Psoas muscle (tissue), 7 donors: ENCODE measurements at regions not wholly inside any gene's neighbourhood (a gene's known extent, or its start where the extent isn't known, plus 50 kb on each side); places are given as distances from the start of the nearest gene placed in this dataset.

Source experiments
- ATAC-seq, 4 donors: fragments of 200-7000 bp; cut with Tn5 transposase; one replicate each; pipeline ENCODE4 v1.9.1; 2020; ENCODE audit warnings: moderate library complexity in 3 of 4, mild to moderate bottlenecking in 2 of 4
- DNase-seq, 2 donors: peaks; one replicate each; pipeline ENCODE4 v3.0.0-alpha.2; 2020
- H3K27ac ChIP-seq: fragments of 200-600 bp; one replicate; pipeline ENCODE4 v1.8.0; 2022
- H3K27me3 ChIP-seq, 3 donors: fragments of 200-600 bp in 1 of 3; one replicate each; pipeline versions ENCODE4 v1.6.1 to v1.8.0; 2013 to 2022; ENCODE audit warnings: low read length in 2 of 3, mild to moderate bottlenecking in 2 of 3, moderate library complexity in 1 of 3; ENCODE audit not compliant: insufficient read depth in 3 of 3
- H3K36me3 ChIP-seq, 2 donors: fragments of 200-600 bp in 1 of 2; one replicate each; pipeline versions ENCODE4 v1.6.1 to v1.8.0; 2013 to 2022; ENCODE audit warnings: low read depth in 1 of 2, mild to moderate bottlenecking in 1 of 2, moderate library complexity in 1 of 2; ENCODE audit not compliant: insufficient read depth in 1 of 2
- H3K4me1 ChIP-seq: fragments of 200-600 bp; one replicate; pipeline ENCODE4 v1.8.0; 2022
- H3K4me3 ChIP-seq: fragments of 200-600 bp; one replicate; pipeline ENCODE4 v1.8.0; 2022; ENCODE audit warnings: mild to moderate bottlenecking
- H3K9me3 ChIP-seq: fragments of 200-600 bp; one replicate; pipeline ENCODE4 v1.8.0; 2022
- WGBS, 3 donors: extraction: QIAGEN DNeasy Blood & Tissue Kit; methylation state at CpG; one replicate each; pipeline versions ENCODE4 v1.1.6 to v1.1.7; 2013; 5-methylcytosine and 5-hydroxymethylcytosine counted together
- intact Hi-C, 2 donors: fragments of 100-400 bp; cut with DNase I; formaldehyde crosslinking; loops; one replicate each; pipeline versions ENCODE4 v1.11.0 to v1.14.2; 2022
- TF ChIP-seq, protein P1 (sequence below): fragments of 200-600 bp; IDR thresholded peaks from one replicate; pipeline ENCODE4 v1.8.0; 2022; ENCODE audit warnings: antibody characterized with exemption
- donor health status: healthy with polysubstance abuse.
- donor health status: DM: no; HTN: no; CAD: no; lungs with moderate emphysema.
- donor health status: Bipolar disorder and iron deficiency.
- donor health status: healthy.
- donor health status: DM: yes; HTN: yes; CAD: no.
- donor health status: DM: no; HTN: no; CAD: no.
- donor health status: DM: yes; HTN: yes; CAD: no.

DNA sequence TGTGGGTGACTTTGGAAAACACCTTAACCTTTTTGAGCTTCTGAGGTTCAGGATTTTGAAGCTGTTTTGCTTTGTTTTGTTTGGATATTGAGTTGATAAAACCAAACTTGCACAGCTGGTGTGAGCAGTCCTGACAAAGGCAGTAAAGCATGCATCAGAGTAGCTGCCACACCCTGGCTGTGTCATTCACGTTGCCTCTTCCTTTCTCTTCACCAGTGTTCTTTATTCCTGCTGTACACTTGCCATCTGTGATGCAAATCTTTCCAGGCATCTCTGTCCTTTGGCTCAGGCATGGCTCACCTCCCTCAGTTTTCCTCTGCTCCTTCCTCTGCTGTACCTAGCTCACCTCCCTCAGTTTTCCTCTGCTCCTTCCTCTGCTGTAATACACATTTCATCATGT lies 1850.2 kb upstream of the AGA start:
- TF ChIP-seq, protein P1, sequence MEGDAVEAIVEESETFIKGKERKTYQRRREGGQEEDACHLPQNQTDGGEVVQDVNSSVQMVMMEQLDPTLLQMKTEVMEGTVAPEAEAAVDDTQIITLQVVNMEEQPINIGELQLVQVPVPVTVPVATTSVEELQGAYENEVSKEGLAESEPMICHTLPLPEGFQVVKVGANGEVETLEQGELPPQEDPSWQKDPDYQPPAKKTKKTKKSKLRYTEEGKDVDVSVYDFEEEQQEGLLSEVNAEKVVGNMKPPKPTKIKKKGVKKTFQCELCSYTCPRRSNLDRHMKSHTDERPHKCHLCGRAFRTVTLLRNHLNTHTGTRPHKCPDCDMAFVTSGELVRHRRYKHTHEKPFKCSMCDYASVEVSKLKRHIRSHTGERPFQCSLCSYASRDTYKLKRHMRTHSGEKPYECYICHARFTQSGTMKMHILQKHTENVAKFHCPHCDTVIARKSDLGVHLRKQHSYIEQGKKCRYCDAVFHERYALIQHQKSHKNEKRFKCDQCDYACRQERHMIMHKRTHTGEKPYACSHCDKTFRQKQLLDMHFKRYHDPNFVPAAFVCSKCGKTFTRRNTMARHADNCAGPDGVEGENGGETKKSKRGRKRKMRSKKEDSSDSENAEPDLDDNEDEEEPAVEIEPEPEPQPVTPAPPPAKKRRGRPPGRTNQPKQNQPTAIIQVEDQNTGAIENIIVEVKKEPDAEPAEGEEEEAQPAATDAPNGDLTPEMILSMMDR: no peak
- DNase-seq (no peak), ATAC-seq (no peak)
- no peaks in the 10 kb centered on the region for H3K27me3 ChIP-seq
- H3K9me3 ChIP-seq: no peaks in the 10 kb centered on the region
- WGBS, 3 donors: 24 to 39% (median 30%) methylated on average over 1 of the region's 1 CpG
- intact Hi-C loops: no loop called here
- no peak overlapping the region for H3K27ac ChIP-seq
- no peaks in the 10 kb centered on the region for H3K4me1 ChIP-seq
- H3K4me3 ChIP-seq: no peak overlapping the region
- no peaks in the 10 kb centered on the region for H3K36me3 ChIP-seq

DNA sequence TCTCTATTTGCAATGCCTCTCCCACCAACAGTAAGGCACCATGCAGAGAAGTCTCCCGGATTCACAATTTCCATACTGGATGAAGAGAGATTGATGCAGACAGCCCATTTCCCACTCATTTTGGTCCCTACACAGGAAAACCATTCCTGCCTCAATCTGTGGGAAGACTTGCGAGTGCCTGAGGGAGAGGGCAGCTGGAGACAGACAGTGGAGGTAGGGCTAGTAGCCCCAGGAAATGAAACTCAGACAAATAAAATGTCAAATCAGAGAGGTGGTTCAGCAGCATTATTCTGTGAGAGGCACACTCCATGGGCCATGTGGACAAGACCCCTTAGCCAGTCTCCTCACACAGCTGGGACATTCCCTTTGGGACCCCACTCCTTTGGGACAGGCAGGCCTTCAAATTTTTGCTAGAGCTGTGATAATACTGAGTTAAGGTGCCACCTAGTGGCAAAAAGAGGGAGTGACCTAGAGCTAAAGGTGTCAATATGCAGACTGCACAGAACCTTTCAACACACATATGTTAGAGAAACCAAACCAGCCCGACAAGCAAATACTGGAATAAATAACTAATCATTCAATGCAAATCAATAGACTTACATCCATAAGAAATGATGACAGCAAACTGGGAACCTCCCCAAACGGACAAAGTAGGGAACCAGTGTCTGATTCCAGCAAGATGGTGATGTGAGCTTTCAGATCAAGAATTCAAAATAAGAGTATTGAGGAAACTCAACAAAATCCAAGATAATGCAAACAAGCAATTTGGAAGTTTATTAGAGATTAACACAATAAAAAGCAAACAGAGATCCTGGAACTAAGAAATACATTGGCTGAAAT lies 1865.3 kb upstream of the AGA start:
- DNase-seq (no peak), ATAC-seq (no peak)
- WGBS, 3 donors: 72 to 80% (median 75%) methylated on average over 4 of the region's 4 CpGs
- Histone ChIP-seq H3K27me3 (no peaks in the 10 kb centered on the region), H3K36me3 (no peaks in the 10 kb centered on the region), H3K27ac (no peak overlapping the region), H3K4me3 (no peak overlapping the region), H3K9me3 (peaks cover 7% of the 10 kb centered on the region), H3K4me1 (no peaks in the 10 kb centered on the region)
- intact Hi-C loops: no loop called here
- TF ChIP-seq, protein P1: no peak

DNA sequence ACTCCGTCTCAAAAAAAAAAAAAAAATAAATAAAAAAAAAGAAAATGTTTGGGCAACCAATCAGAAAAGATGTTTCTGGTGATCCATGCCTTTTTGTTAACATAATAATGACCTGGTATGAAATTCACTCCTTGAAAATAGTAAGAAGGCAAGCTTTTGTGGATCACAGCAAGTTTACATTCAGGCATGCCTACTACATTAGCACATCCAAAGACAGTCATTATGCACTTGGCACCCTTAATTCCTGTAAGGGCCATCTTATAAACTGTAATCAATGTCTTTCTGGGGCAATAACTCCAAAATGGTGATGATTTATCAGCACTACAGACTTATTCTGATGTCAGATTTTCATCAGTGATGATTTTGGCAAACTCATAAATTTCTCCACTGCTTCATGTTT lies 1871.6 kb upstream of the AGA start:
- DNase-seq: no peak

DNA sequence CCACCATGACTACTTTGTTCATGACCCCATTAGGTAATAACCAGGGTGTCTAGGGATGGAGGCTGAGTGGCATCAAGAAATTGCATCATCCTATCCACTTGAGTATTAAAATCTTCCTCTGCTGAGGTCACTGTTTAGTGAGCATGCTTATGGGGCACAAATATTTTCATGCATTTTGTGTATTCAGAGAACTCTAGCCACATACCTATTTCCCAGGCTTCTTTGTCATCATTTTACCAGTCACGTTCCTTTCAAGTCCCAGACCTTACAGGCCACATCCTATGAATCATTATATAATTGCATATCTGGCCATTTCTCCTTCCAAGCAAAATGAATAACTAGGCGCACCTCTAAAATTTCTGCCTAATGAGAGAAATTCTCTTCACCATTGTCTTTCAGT lies 1882.9 kb upstream of the AGA start:
- H3K27me3 ChIP-seq: no peaks in the 10 kb centered on the region
- H3K36me3 ChIP-seq: no peaks in the 10 kb centered on the region
- H3K27ac ChIP-seq: no peak overlapping the region
- H3K4me1 ChIP-seq: no peaks in the 10 kb centered on the region
- no peak for ATAC-seq
- no peak overlapping the region for H3K4me3 ChIP-seq
- no peaks in the 10 kb centered on the region for H3K9me3 ChIP-seq
- TF ChIP-seq, protein P1: no peak
- DNase-seq: no peak
- intact Hi-C loops: no loop called here
- 86 to 90% (median 90%) methylated on average over 2 of the region's 2 CpGs for WGBS, 3 donors

More for the DNA sequence above, 1871.6 kb upstream of the AGA start:
- intact Hi-C loops: no loop called here
- H3K4me1 ChIP-seq: no peaks in the 10 kb centered on the region
- H3K27me3 ChIP-seq: no peaks in the 10 kb centered on the region
- WGBS, 3 donors: 100% methylated on average over 1 of the region's 1 CpG; no CpG with 5 or more reads in 1 of the 3 donors
- H3K36me3 ChIP-seq: no peaks in the 10 kb centered on the region
- no peak overlapping the region for H3K27ac ChIP-seq
- H3K4me3 ChIP-seq: no peak overlapping the region
- TF ChIP-seq, protein P1: no peak
- H3K9me3 ChIP-seq: peaks cover 7% of the 10 kb centered on the region
- ATAC-seq: no peak

DNA sequence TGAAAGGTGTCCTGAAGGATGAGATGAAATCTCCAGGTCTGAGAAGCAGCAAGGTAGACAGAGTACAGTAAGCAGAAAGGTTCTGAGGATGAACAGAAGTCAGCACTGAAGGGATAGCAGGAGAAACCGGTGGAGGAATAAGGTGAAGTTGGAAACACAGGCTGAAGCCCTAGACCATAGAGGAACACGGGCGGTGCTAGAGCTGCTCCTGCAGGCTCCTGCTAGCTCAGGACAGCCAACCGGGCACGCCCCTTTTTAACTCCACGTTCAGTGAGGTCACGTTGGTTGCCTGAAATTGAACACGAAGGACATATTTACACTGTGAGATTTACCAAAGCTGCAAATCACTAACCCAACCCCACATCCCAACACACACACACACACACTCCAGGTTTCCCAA lies 1886.4 kb upstream of the AGA start:
- DNase-seq (no peak), ATAC-seq (no peak)
- H3K4me1 ChIP-seq: no peaks in the 10 kb centered on the region
- no peaks in the 10 kb centered on the region for H3K27me3 ChIP-seq
- H3K36me3 ChIP-seq: no peaks in the 10 kb centered on the region
- TF ChIP-seq, protein P1: no peak
- H3K4me3 ChIP-seq: no peak overlapping the region
- H3K9me3 ChIP-seq: no peaks in the 10 kb centered on the region
- H3K27ac ChIP-seq: no peak overlapping the region
- intact Hi-C loops: no loop called here
- WGBS, 3 donors: 72 to 77% (median 75%) methylated on average over 8 of the region's 8 CpGs
